Karpas-422 (cell line): ENCODE measurements at regions not wholly inside any gene's neighbourhood (a gene's known extent, or its start where the extent isn't known, plus 50 kb on each side); places are given as distances from the start of the nearest gene placed in this dataset.

Source experiments
- DNase-seq: peaks from one replicate; pipeline ENCODE4 v3.0.0-alpha.2; 2015
- H2AFZ ChIP-seq: fragments of 200-600 bp; sonication (generic); 2 replicates; pipeline ENCODE4 v1.6.1; 2014; ENCODE audit warnings: antibody characterized with exemption, low read length, mixed read lengths
- H3K27ac ChIP-seq: fragments of 200-600 bp; sonication (generic); 2 replicates; pipeline ENCODE4 v1.5.1; 2014; ENCODE audit warnings: mild to moderate bottlenecking, low read length, moderate library complexity
- H3K27me3 ChIP-seq: fragments of 200-600 bp; sonication (generic); 2 replicates; pipeline ENCODE4 v1.6.1; 2014; ENCODE audit warnings: low read length, mixed read lengths
- H3K36me3 ChIP-seq: fragments of 200-600 bp; sonication (generic); 2 replicates; pipeline ENCODE4 v1.6.1; 2014; ENCODE audit warnings: low read length, mixed read lengths; ENCODE audit not compliant: insufficient read depth
- H3K4me1 ChIP-seq: fragments of 200-600 bp; sonication (generic); 2 replicates; pipeline ENCODE4 v1.6.1; 2014; ENCODE audit warnings: mild to moderate bottlenecking, low read length, mixed read lengths
- H3K4me2 ChIP-seq: fragments of 200-600 bp; sonication (generic); 2 replicates; pipeline ENCODE4 v1.6.1; 2014; ENCODE audit warnings: low read length, low read depth, mild to moderate bottlenecking; ENCODE audit not compliant: poor library complexity, severe bottlenecking
- H3K4me3 ChIP-seq: fragments of 200-600 bp; sonication (generic); 2 replicates; pipeline ENCODE4 v1.5.1; 2014; ENCODE audit warnings: mild to moderate bottlenecking, antibody characterized with exemption, low read length, mixed read lengths
- H3K79me2 ChIP-seq: fragments of 200-600 bp; sonication (generic); 2 replicates; pipeline ENCODE4 v1.6.1; 2014; ENCODE audit warnings: mild to moderate bottlenecking, low read length, mixed read lengths
- H3K9ac ChIP-seq: fragments of 200-600 bp; sonication (generic); 2 replicates; pipeline ENCODE4 v1.6.0; 2014; ENCODE audit warnings: low read length
- H3K9me2 ChIP-seq: fragments of 200-600 bp; sonication (generic), shearing (Covaris generic); replicated peaks from 2 replicates; pipeline ENCODE4 v1.6.0; 2014; ENCODE audit warnings: mild to moderate bottlenecking, low read length, moderate library complexity; ENCODE audit not compliant: insufficient read depth
- H3K9me3 ChIP-seq: fragments of 300-700, 200-600 bp; sonication (generic); 2 replicates; pipeline ENCODE4 v1.6.1; 2014; ENCODE audit warnings: low read length, mixed read lengths
- H4K20me1 ChIP-seq: fragments of 200-600 bp; sonication (generic); 2 replicates; pipeline ENCODE4 v1.6.1; 2014; ENCODE audit warnings: mild to moderate bottlenecking, antibody characterized with exemption, low read length, low read depth; ENCODE audit not compliant: insufficient read depth

DNA sequence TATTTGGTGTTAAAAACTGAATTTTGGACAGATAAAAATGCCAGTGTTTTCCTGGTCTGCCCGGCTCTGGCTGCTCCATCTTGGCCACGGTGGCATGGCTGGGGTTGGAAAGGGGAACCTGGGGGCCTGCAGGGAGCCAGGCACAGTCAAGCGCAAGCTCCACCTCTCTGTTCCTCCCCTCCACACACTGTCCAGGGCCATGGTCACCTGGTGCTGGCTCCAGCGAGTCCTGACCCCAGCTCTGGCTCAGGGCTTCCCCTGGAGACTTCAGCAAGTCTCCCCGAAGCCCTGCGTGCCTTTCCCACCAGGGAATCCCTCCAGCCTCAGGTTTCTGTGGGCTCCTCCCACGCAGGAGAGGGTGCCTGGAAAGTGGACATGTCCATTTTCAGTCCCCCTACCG, 298.5 kb downstream of the QKI start:
- DNase-seq, result no peak
- Histone ChIP-seq H3K4me2 (no peak overlapping the region), H2AFZ (no peak overlapping the region), H3K4me1 (no peaks in the 10 kb centered on the region), H4K20me1 (no peaks in the 10 kb centered on the region), H3K9me3 (no peaks in the 10 kb centered on the region; the same call in 1 of the 2 replicates), H3K4me3 (no peak overlapping the region), H3K9ac (no peak overlapping the region), H3K27me3 (no peaks in the 10 kb centered on the region), H3K36me3 (no peaks in the 10 kb centered on the region), H3K27ac (no peak overlapping the region), H3K9me2 (no peaks in the 10 kb centered on the region), H3K79me2 (no peaks in the 10 kb centered on the region)

DNA sequence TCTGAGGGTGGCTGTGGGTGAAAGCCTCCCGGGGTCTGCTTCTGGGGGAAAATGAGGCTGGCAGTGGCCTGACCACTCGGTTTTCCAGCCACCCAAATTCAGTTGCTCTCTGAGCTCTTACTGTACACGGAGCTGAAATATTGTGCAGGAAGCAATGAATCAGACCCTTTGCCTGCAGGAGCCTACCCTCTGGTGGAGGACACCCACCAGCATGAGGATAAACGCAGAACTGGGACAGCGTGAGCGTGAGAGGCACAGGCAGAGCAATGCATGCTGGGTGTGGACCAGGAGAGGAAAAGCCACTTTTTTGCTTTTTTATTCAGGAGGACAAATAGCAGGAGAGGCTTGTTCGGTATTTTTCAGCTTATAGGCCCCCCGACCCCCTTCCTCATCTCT, 298.0 kb downstream of the QKI start:
- Histone ChIP-seq H3K36me3 (no peaks in the 10 kb centered on the region), H3K4me1 (no peaks in the 10 kb centered on the region), H3K79me2 (no peaks in the 10 kb centered on the region), H3K27ac (no peak overlapping the region), H3K4me2 (no peak overlapping the region), H3K9ac (no peak overlapping the region), H2AFZ (no peak overlapping the region), H4K20me1 (no peaks in the 10 kb centered on the region), H3K9me2 (no peaks in the 10 kb centered on the region), H3K9me3 (no peaks in the 10 kb centered on the region; the same call in 1 of the 2 replicates), H3K4me3 (no peak overlapping the region), H3K27me3 (no peaks in the 10 kb centered on the region)
- DNase-seq, result no peak

DNA sequence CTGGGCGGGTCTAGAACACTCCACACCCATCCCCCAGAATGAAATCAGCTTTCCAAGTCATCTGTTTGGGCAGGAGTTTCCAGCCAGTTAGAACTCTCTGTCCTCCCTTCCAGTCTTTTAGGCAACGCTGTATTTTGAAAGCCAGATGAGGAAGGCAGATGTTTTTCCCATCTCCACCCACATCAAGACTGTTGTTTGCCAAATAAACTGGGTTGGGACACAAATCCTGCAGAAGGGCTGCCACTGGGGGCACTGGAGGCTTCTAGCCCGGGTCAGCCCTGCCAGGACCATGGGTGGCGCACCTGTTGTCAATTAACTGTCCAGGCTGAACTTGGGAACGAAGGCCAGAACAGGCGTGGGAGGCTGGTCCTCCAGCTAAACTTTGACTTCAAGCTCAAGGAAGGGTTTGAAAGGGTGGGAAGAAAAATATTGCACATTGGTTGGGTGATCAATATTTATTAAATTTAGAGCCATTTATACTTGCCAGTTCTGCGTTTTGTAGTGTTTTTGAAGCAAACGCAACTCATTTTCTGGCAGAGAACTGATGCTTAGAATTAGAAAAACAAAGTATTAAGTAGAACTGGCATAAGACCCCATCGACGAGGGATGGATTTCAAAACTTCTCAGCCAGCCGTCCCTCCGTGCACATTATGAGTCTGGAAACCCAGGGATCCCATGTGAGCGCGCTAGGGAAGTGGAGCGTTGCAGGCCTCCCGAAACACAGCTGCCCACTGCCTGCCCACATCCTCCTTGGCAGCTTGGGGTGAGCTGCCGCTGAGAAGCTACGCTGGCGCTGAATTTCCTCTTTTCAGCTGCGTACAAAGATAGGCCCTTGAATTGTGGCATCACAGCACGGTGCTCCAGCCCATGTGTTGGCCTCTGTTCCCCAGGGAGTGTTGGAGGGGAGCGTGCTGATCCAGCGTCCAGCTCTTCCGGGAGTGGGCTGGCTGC, 297.4 kb downstream of the QKI start:
- no peaks in the 10 kb centered on the region for H3K79me2 ChIP-seq
- no peaks in the 10 kb centered on the region; the same call in 1 of the 2 replicates for H3K9me3 ChIP-seq
- DNase-seq, result no peak
- no peaks in the 10 kb centered on the region for H3K27me3 ChIP-seq
- no peaks in the 10 kb centered on the region for H4K20me1 ChIP-seq
- no peaks in the 10 kb centered on the region for H3K36me3 ChIP-seq
- no peak overlapping the region for H3K4me3 ChIP-seq
- H3K27ac ChIP-seq, result no peak overlapping the region
- no peak overlapping the region for H3K9ac ChIP-seq
- no peaks in the 10 kb centered on the region for H3K9me2 ChIP-seq
- no peak overlapping the region for H3K4me2 ChIP-seq
- H3K4me1 ChIP-seq, result no peaks in the 10 kb centered on the region
- H2AFZ ChIP-seq, result no peak overlapping the region

DNA sequence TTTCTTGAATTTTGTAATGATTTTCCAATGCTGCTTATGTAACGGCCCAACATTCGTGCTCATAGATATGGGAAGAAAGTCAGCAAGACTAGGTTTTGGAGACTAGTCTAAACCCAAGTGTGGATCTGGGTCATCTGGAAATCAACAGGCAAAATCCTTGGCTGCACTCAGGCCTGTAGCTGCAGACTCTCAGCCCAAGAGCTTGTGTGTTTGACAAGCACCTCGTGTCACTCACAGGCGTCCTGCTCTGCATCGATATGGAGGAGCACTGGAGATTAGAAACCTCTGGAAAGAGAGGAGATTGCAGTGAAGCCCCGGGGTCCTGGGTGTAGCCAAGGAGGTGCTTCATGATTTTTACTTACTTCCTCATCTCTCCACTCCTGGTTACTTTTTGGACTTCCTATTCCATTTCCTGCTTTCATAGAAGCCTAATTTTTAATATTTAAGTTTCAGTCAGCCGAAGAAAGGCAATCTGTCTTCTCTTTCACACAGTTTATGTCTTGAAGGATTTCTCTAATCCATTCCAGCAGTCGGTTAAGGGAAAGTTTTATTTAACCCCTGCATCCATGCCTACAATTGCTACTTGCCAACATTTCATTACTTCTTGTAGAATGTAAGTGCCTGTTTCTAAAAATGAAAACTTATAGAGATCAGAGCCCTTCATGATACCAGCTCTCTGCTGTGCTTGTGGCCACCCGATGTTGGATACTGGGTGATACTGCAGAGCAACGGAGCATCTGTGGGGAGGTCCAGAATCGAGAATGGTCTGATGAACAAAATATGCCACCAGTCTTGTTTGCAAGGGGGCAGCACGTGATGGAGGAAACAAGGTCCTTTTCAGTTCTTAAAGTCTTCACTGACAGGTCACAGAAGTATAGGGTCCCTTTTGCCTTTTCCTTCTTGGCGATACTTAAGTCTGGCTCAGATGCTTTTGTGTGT, 296.3 kb downstream of the QKI start:
- no peak overlapping the region for H3K27ac ChIP-seq
- H3K4me1 ChIP-seq, result no peaks in the 10 kb centered on the region
- H3K4me2 ChIP-seq, result no peak overlapping the region
- H3K4me3 ChIP-seq, result no peak overlapping the region
- no peak for DNase-seq
- no peaks in the 10 kb centered on the region for H3K27me3 ChIP-seq
- no peaks in the 10 kb centered on the region for H3K36me3 ChIP-seq
- no peaks in the 10 kb centered on the region for H3K9me2 ChIP-seq
- H3K79me2 ChIP-seq, result no peaks in the 10 kb centered on the region
- H3K9ac ChIP-seq, result no peak overlapping the region
- H3K9me3 ChIP-seq, result no peaks in the 10 kb centered on the region; the same call in 1 of the 2 replicates
- H2AFZ ChIP-seq, result no peak overlapping the region
- no peaks in the 10 kb centered on the region for H4K20me1 ChIP-seq

DNA sequence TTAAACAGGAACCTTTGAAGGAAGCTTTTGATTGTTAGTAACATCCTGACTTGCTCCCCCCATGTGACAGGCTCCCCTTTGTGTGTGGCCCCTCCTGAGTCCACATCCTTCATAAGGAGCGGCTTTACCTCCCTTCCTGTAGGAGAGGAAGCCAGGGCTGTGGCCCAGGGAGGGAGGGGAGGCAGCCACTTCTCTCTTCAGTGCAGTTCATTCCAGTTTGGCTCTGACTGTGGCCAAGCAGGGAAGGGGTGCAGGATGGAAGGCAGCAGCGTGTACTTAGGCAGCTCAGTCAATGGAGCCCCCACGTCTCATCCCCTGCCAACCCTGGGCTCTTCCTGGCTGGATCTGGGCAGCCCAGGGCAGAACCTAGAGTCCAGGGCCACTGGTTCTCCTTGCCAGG, 295.2 kb downstream of the QKI start:
- Histone ChIP-seq H3K4me3 (no peak overlapping the region), H3K4me1 (no peaks in the 10 kb centered on the region), H3K27ac (no peak overlapping the region), H3K27me3 (no peaks in the 10 kb centered on the region), H3K36me3 (no peaks in the 10 kb centered on the region), H3K9ac (no peak overlapping the region), H3K79me2 (no peaks in the 10 kb centered on the region), H3K4me2 (no peak overlapping the region), H2AFZ (no peak overlapping the region), H3K9me2 (no peaks in the 10 kb centered on the region), H4K20me1 (no peaks in the 10 kb centered on the region), H3K9me3 (no peaks in the 10 kb centered on the region; the same call in 1 of the 2 replicates)
- DNase-seq, result no peak

DNA sequence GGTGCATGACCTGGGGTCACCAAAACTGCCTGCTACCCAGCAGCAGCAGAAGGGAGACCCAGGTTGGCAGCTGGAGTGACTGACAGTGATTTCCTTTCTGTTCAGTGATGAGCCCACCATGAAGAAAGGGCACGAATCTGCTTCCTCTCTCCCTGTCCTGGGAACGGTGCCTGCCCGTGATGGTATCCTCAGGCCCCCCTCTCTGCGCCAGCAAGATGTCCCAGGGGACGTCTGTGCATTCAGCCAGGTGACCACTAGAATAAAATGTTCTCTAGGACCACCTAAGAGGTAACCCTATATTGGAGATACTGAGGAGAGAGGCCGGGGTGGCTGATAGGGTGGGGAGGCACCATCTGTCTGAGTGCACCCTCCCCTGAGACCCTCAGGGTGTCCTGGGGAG, 294.7 kb downstream of the QKI start:
- no peaks in the 10 kb centered on the region for H3K36me3 ChIP-seq
- no peak overlapping the region for H2AFZ ChIP-seq
- H3K4me2 ChIP-seq, result no peak overlapping the region
- H3K9ac ChIP-seq, result no peak overlapping the region
- H3K4me3 ChIP-seq, result no peak overlapping the region
- H3K27me3 ChIP-seq, result no peaks in the 10 kb centered on the region
- H3K79me2 ChIP-seq, result no peaks in the 10 kb centered on the region
- no peaks in the 10 kb centered on the region for H4K20me1 ChIP-seq
- H3K27ac ChIP-seq, result no peak overlapping the region
- H3K4me1 ChIP-seq, result no peaks in the 10 kb centered on the region
- no peak for DNase-seq
- no peaks in the 10 kb centered on the region; the same call in 1 of the 2 replicates for H3K9me3 ChIP-seq
- no peaks in the 10 kb centered on the region for H3K9me2 ChIP-seq

DNA sequence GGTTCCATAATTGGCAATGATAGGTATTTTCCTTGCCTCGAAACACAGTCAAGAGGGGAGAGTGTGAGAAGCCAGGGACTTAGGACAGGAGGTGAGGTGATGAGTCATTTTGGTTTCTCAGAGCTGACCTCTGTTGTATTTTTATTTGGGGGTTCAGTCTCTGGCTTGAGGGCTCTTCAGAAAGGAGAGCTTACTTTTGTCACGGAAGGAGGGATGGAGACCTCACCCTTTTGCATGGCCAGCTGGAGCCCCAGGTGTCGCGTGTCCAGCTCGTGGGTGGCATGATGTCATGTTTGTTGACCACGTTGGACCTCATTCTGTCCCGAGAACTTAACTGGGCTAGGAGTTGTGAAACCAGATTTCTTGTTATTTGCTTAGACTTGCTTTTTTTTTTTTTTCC, 293.9 kb downstream of the QKI start:
- no peak overlapping the region for H3K27ac ChIP-seq
- DNase-seq, result no peak
- H2AFZ ChIP-seq, result no peak overlapping the region
- no peaks in the 10 kb centered on the region for H3K27me3 ChIP-seq
- no peaks in the 10 kb centered on the region for H3K9me2 ChIP-seq
- no peak overlapping the region for H3K9ac ChIP-seq
- no peaks in the 10 kb centered on the region for H3K4me1 ChIP-seq
- no peak overlapping the region for H3K4me2 ChIP-seq
- H3K4me3 ChIP-seq, result no peak overlapping the region
- H4K20me1 ChIP-seq, result no peaks in the 10 kb centered on the region
- H3K9me3 ChIP-seq, result no peaks in the 10 kb centered on the region
- H3K79me2 ChIP-seq, result no peaks in the 10 kb centered on the region
- H3K36me3 ChIP-seq, result no peaks in the 10 kb centered on the region
